GM12878 (cell line): ENCODE measurements at regions not wholly inside any gene's neighbourhood (a gene's known extent, or its start where the extent isn't known, plus 50 kb on each side); places are given as distances from the start of the nearest gene placed in this dataset.
A peak's percentile ranks its signal among the peaks of the same experiment; 100 is the strongest.

Experiments used
- ATAC-seq: fragments of 200-7000 bp; cut with Tn5 transposase; 3 replicates; pipeline ENCODE4 v1.9.1; 2020; ENCODE audit warnings: mild to moderate bottlenecking, moderate library complexity
- BruUV-seq: library from RNA; stranded (reverse); fragments of 400-500 nt; replicated peaks from 2 replicates; lab custom pipeline; 2021; lab: Mats Ljungman, UMichigan
- CTCF ChIA-PET: fragments of 300-600 bp; sonication (Branson Sonifier 250); formaldehyde crosslinking; extraction: SDS; loops from one replicate; lab custom pipeline; 2021; ENCODE audit warnings: inconsistent platforms; lab: Yijun Ruan, JAX
- POLR2A ChIA-PET: fragments of 350-600 bp; formaldehyde crosslinking; extraction: SDS; loops from one replicate; lab custom pipeline; 2021; ENCODE audit warnings: inconsistent platforms; lab: Charles Lee
- RAD21 ChIA-PET: fragments of 300-600 bp; sonication (Branson Sonifier 250); formaldehyde crosslinking; loops from one replicate; lab custom pipeline; 2023; ENCODE audit warnings: antibody characterized with exemption; ENCODE audit not compliant: unreplicated experiment; lab: Charles Lee
- SMC1A ChIA-PET: fragments of 300-600 bp; sonication (Branson Sonifier 250); formaldehyde crosslinking; loops from one replicate; lab custom pipeline; 2023; ENCODE audit not compliant: unreplicated experiment, uncharacterized antibody; lab: Charles Lee
- DNase-seq: peaks from one replicate; pipeline ENCODE4 v3.0.0-alpha.2; 2011; ENCODE audit warnings: low read depth, low spot score
- FAIRE-seq: peaks from 3 replicates; lab custom pipeline; 2011; peaks lifted over from hg19 to GRCh38; lab: Jason Lieb, UNC
- H2AFZ ChIP-seq: 2 replicates; pipeline ENCODE4 v1.6.0; 2011; ENCODE audit warnings: low read depth, low read length, control low read depth; ENCODE audit not compliant: control insufficient read depth
- H3K27ac ChIP-seq: 2 replicates; pipeline ENCODE4 v1.5.1; 2011; ENCODE audit warnings: control low read depth; ENCODE audit not compliant: control insufficient read depth, insufficient read depth
- H3K27me3 ChIP-seq, 2 experiments: replicated peaks in 1 of 2; 2 replicates each; pipeline versions ENCODE4 v1.6.0 to v1.6.1; 2011; ENCODE audit warnings: low read length in 1 of 2; ENCODE audit not compliant: control insufficient read depth in 2 of 2, insufficient read depth in 2 of 2
- H3K36me3 ChIP-seq, 2 experiments: 2 replicates each; pipeline ENCODE4 v1.5.1; 2011; ENCODE audit warnings: low read length in 1 of 2; ENCODE audit not compliant: control insufficient read depth in 2 of 2, insufficient read depth in 2 of 2
- H3K4me1 ChIP-seq: 2 replicates; pipeline ENCODE4 v1.6.1; 2011; ENCODE audit warnings: mild to moderate bottlenecking, low read length, moderate library complexity, mixed read lengths; ENCODE audit not compliant: control insufficient read depth, insufficient read depth
- H3K4me2 ChIP-seq: 2 replicates; pipeline ENCODE4 v1.6.0; 2011; ENCODE audit warnings: control low read depth; ENCODE audit not compliant: control insufficient read depth, insufficient read depth
- H3K4me3 ChIP-seq: fragments of 200-600 bp; sonication (generic); 2 replicates; pipeline ENCODE4 v1.5.1; 2016
- H3K79me2 ChIP-seq: 2 replicates; pipeline ENCODE4 v1.6.0; 2011; ENCODE audit warnings: low read length; ENCODE audit not compliant: control insufficient read depth, insufficient read depth
- H3K9ac ChIP-seq: 2 replicates; pipeline ENCODE4 v1.8.0; 2011; ENCODE audit warnings: low read length, control low read depth, mixed read lengths; ENCODE audit not compliant: control insufficient read depth, insufficient read depth
- H3K9me3 ChIP-seq: replicated peaks from 3 replicates; pipeline ENCODE4 v1.5.1; 2011; ENCODE audit warnings: mild to moderate bottlenecking, low read length; ENCODE audit not compliant: control insufficient read depth, insufficient read depth
- H4K20me1 ChIP-seq: 2 replicates; pipeline ENCODE4 v1.6.0; 2011; ENCODE audit not compliant: control insufficient read depth, insufficient read depth
- MXI1 ChIP-seq: fragments of 150-350 bp; IDR thresholded peaks from 2 replicates; pipeline ENCODE4 v1.6.1; 2011; ENCODE audit warnings: low read depth, mild to moderate bottlenecking, inconsistent platforms, low read length, improper control_type of control experiment
- NR2F1 ChIP-seq: fragments of 450-650 bp; conservative IDR thresholded peaks from 2 replicates; pipeline ENCODE4 v1.6.1; 2017; ENCODE audit warnings: mild to moderate bottlenecking
- RAD21 ChIP-seq: IDR thresholded peaks from 2 replicates; pipeline ENCODE4 v1.6.1; 2011; ENCODE audit warnings: mild to moderate bottlenecking, low read depth, low read length, moderate library complexity; ENCODE audit not compliant: insufficient read depth
- WGBS: methylation state at CpG from one replicate; pipeline ENCODE4 v1.1.6; 2016; ENCODE audit warnings: low lambda C conversion rate; ENCODE audit not compliant: insufficient replicate concordance, insufficient coverage; ENCODE audit errors: missing lambda C conversion rate; 5-methylcytosine and 5-hydroxymethylcytosine counted together
- in situ Hi-C: fragments of 300-500 bp; cut with MboI; formaldehyde crosslinking; loops from 9 replicates; pipeline ENCODE4 v1.14.3; 2018; ENCODE audit warnings: mixed read lengths
- intact Hi-C: fragments of 100-400 bp; cut with micrococcal nuclease; formaldehyde crosslinking; loops from one replicate; pipeline ENCODE4 v1.14.2; 2022; ENCODE audit not compliant: unreplicated experiment
- TF ChIP-seq, protein P1 (sequence below), 3 experiments: IDR thresholded peaks in 2 of 3; conservative IDR thresholded peaks in 1 of 3; 2 replicates each; pipeline ENCODE4 v1.5.1; 2011; ENCODE audit warnings: low read depth in 3 of 3, low read length in 3 of 3, mild to moderate bottlenecking in 3 of 3, control low read depth in 2 of 3, moderate library complexity in 2 of 3, inconsistent platforms in 1 of 3, mixed read lengths in 1 of 3; ENCODE audit not compliant: control insufficient read depth in 2 of 3, insufficient read depth in 1 of 3; ENCODE audit errors: extremely low read depth in 1 of 3

DNA sequence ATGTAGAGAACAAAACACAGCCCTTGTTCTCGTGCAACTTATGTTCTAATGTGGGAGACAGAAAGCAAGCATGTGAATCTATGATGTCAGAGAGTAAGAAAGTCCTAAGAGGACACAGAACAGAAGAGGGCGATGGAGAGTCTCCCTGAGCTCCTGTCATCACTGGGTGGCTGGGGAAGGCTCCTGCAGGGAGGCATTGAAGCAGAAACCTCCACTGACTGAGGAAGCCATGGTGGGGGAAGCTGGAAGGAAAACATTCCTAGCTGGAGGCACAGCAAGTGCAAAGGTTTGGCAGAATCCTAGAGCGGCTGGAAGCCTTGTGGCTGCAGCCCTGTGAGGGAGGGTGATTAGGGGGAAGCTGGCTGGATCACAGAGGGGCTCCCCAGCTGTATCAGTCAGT lies 248.0 kb downstream of the CDH26 start:
- ChIA-PET RAD21 (interaction anchor here (1.2 to 2.0 kb wide), 2 partner anchors 69 to 266 kb away, joined by 4 to 8 read pairs; partner anchors contain the start of genes FAM217B and PPP1R3D), SMC1A (interaction anchor here (1.4 to 1.6 kb wide), 2 partner anchors 47 to 68 kb away, joined by 5 to 7 read pairs; no protein-coding TSS in a partner anchor), POLR2A (interaction anchor here (0.6 kb wide), 1 partner anchor 429 kb away, joined by 4 read pairs; no protein-coding TSS in a partner anchor), CTCF (interaction anchor here (0.9 to 2.2 kb wide), 6 partner anchors 43 to 254 kb away, joined by 3 to 5 read pairs (median 4); no protein-coding TSS in a partner anchor)
- H3K4me3 ChIP-seq = no peak overlapping the region
- no peak overlapping the region for H3K27ac ChIP-seq
- DNase-seq (no peak), FAIRE-seq (no peak), ATAC-seq (no peak)
- H4K20me1 ChIP-seq = no peaks in the 10 kb centered on the region
- intact Hi-C loops = no loop called here
- H3K9me3 ChIP-seq = no peaks in the 10 kb centered on the region
- no peaks in the 10 kb centered on the region for H3K36me3 ChIP-seq
- no peaks in the 10 kb centered on the region for H3K4me1 ChIP-seq
- H2AFZ ChIP-seq = no peak overlapping the region
- no peaks in the 10 kb centered on the region for H3K27me3 ChIP-seq
- H3K9ac ChIP-seq = no peak overlapping the region
- no peak overlapping the region for H3K4me2 ChIP-seq
- no TSS peak for BruUV-seq
- H3K79me2 ChIP-seq = no peaks in the 10 kb centered on the region
- WGBS = 0% methylated on average over 3 of the region's 3 CpGs
- in situ Hi-C loops = no loop called here
- TF ChIP-seq RAD21 (peak; percentile 23; the same call in 1 of the 2 replicates), MXI1 (no peak), NR2F1 (no peak)
- TF ChIP-seq, protein P1, sequence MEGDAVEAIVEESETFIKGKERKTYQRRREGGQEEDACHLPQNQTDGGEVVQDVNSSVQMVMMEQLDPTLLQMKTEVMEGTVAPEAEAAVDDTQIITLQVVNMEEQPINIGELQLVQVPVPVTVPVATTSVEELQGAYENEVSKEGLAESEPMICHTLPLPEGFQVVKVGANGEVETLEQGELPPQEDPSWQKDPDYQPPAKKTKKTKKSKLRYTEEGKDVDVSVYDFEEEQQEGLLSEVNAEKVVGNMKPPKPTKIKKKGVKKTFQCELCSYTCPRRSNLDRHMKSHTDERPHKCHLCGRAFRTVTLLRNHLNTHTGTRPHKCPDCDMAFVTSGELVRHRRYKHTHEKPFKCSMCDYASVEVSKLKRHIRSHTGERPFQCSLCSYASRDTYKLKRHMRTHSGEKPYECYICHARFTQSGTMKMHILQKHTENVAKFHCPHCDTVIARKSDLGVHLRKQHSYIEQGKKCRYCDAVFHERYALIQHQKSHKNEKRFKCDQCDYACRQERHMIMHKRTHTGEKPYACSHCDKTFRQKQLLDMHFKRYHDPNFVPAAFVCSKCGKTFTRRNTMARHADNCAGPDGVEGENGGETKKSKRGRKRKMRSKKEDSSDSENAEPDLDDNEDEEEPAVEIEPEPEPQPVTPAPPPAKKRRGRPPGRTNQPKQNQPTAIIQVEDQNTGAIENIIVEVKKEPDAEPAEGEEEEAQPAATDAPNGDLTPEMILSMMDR (IDR thresholded peaks at IDR 0.05 in 2 of 3, conservative IDR thresholded peaks at IDR 0.05 in 1 of 3; ENCODE audit: control insufficient read depth in 2 of 3, extremely low read depth in 1 of 3, insufficient read depth in 1 of 3, low read depth in 3 of 3, low read length in 3 of 3) = 0 out of 6 replicates have a peak, but pooled peaks of 1 of the 3 experiments have one; percentile 4
